ENCODE measurements at regions not wholly inside any gene's neighbourhood (a gene's known extent, or its start where the extent isn't known, plus 50 kb on each side); places are given as distances from the start of the nearest gene placed in this dataset.
"Not testable (repeated sequence)": the region's sequence is repeated elsewhere in the genome, so short reads cannot be mapped to it uniquely, and the experiment has no call there.

GRCh38 chr14:62451221-62451620, 594.0 kb downstream of the KCNH5 start:
- in situ Hi-C loops (cut with MboI; ENCODE audit: low sequenced_read_pairs): no loop called here

GRCh38 chr14:62453226-62453625, 592.0 kb downstream of the KCNH5 start:
- in situ Hi-C loops (cut with MboI; ENCODE audit: low sequenced_read_pairs): no loop called here

GRCh38 chr14:62455446-62455845, 589.8 kb downstream of the KCNH5 start:
- in situ Hi-C loops (cut with MboI; ENCODE audit: low sequenced_read_pairs): no loop called here

DNA sequence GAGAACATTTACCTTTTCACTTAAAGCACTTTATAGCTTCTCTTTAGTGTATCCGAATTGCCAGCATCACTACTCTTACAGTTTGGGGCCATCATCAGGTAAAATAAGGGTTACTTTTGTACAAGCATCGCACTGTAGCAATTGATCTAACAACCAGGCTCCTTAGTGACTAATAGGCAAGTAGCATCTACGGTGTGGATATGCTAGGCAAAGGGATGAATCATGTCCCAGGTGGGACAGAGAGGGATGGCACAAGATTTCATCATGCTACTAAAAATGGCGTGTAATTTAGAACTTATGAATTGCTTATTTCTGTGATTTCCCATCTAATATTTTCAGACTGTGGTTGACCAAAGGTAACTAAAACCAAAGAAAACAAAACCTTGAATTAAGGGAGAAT, 582.3 kb downstream of the KCNH5 start:
- in situ Hi-C loops (cut with MboI; ENCODE audit: low sequenced_read_pairs): no loop called here

DNA sequence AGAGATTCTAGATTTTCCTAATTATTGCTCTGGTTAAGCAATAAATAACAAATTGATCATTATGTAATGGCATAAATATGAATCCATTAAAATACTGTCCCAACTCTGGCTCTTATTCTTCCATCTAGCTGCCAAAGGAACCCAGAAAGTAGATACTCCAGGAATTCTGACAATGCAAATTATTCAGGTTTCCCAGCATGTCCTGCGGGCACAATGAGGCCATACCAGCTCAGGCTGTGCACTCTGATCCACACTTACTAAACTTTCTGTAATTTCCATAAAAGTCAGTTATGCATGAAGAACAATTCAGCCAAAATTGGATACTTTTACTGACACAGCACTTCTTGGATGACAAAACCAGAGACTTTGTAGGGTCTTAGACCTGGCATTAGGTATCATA, 576.3 kb downstream of the KCNH5 start:
- in situ Hi-C loops (cut with MboI; ENCODE audit: low sequenced_read_pairs): no loop called here

- in situ Hi-C loops (cut with MboI; ENCODE audit: low sequenced_read_pairs): no loop called here
Measured at GRCh38 chr14:62470935-62471334, 574.3 kb downstream of the KCNH5 start.

DNA sequence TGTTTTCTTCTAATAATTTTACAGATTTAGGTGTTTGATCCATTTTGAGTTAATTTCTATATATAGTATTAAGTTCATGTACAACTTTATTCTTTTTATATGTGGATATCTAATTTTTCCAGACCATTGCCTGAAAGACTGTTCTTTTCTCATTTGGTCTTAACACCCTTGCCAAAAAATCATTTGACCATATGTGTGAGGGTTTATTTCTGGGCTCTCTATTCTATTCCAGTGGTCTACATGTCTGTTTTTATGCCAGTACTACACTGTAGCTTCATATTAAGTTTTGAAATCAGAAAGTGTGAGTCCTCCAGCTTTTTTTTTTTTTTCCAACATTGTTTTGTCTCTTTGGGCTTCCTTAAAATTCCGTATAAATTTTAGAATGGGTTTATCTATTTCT, 554.1 kb downstream of the KCNH5 start:
- in situ Hi-C loops (cut with MboI; ENCODE audit: low sequenced_read_pairs): no loop called here

DNA sequence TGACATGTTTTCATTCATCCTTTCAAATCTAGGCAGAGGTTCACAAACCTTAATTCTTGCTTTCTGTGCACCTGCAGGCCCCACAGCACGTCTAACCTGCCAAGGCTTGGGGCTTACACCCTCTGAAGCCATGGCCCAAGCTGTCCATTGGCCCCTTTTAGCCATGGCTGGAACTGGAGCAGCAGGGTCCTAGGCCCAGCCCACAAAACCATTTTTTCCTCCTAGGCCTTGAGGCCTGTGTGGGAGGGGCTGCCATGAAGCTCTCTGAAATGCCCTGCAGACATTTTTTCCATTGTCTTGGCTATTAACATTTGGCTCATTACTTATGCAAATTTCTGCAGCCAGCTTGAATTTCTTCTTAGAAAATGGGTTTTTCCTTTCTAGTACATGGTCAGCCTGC, 547.5 kb downstream of the KCNH5 start:
- in situ Hi-C loops (cut with MboI; ENCODE audit: low sequenced_read_pairs): no loop called here

DNA sequence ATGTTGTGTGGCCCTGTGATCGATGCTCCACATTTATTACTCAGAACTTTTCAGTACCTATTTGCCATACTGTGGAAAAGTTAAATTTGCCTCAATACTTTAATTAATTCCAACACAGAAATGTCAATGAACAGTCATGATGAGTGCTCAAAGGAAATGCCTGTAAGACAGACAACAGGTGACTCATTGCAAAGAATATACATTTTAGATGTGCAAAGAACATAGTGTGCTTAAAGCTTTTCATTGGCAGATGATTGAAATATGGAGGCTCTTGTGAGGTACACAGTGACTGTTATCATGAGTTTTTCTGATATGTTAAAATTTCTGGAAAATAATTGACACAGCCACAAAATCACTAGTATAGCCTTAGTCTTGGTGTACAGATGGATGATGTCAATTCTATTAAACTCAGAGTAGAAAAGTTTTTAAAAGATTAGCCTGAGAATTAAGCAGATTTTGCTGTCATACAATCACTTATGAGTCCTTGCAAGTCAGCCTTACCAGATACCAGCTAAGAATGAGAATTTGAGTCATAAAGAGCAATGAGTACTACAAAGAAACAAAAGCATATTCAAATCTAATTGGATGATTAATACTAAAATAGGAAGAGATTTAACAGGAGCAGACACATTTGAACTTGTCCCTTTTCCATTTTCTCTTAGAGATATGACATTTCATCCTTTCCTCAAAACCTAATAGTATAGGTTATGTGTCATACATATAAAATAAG, 544.1 kb downstream of the KCNH5 start:
- in situ Hi-C loops (cut with MboI; ENCODE audit: low sequenced_read_pairs): no loop called here

DNA sequence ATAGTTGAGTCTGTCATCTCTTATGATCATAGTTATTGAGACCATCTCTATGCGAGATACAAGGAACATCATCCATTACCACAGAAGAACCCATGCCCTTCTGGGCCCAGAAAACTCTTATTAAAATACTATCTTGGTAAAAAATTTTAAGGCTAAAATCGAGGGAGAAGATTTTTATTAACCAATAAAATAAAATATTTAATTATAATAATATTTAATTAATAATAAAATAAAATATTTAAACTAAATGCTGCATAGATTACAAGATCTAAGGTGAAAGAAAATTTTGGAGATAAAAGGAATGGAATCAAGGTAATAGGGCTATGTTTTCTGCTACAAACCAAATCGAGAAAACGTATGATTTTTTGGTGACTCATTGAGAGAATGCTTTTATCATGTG, 540.2 kb downstream of the KCNH5 start:
- in situ Hi-C loops (cut with MboI; ENCODE audit: low sequenced_read_pairs): no loop called here

DNA sequence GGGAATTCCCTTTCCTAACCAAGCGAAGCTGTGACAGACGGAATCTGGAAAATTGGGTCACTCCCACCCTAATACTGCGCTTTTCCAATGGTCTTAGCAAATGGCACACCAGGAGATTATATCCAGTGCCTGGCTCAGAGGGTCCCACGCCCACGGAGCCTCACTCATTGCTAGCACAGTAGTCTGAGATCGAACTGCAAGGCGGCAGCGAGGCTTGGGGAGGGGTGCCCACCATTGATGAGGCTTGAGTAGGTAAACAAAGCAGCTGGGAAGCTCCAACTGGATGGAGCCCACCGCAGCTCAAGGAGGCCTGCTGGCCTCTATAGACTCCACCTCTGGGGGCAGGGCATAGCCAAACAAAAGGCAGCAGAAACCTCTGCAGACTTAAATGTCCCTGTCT, 523.9 kb downstream of the KCNH5 start:
- in situ Hi-C loops (cut with MboI; ENCODE audit: low sequenced_read_pairs): not testable (repeated sequence)

DNA sequence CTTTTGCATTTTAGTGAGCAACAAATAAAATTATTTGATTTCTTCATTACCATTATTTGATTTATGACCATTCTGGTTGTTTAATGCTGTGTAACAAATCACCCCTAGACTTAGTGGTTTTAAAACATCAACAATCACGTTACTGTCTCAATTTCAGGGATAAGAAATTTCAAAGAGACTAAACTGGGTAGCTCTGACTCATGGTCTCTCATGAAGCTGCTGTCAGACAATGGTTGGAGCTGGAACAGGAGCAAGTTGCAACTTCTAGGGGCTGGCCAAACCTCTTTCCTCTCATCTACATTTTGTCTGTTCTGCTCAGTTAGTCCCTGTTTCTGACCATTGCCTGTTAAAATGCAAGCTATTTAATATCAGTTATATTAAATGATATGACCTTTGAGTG, 517.0 kb downstream of the KCNH5 start:
- in situ Hi-C loops (cut with MboI; ENCODE audit: low sequenced_read_pairs): no loop called here

- in situ Hi-C loops (cut with MboI; ENCODE audit: low sequenced_read_pairs): no loop called here
Measured at GRCh38 chr14:62532181-62532580, 513.1 kb downstream of the KCNH5 start.

DNA sequence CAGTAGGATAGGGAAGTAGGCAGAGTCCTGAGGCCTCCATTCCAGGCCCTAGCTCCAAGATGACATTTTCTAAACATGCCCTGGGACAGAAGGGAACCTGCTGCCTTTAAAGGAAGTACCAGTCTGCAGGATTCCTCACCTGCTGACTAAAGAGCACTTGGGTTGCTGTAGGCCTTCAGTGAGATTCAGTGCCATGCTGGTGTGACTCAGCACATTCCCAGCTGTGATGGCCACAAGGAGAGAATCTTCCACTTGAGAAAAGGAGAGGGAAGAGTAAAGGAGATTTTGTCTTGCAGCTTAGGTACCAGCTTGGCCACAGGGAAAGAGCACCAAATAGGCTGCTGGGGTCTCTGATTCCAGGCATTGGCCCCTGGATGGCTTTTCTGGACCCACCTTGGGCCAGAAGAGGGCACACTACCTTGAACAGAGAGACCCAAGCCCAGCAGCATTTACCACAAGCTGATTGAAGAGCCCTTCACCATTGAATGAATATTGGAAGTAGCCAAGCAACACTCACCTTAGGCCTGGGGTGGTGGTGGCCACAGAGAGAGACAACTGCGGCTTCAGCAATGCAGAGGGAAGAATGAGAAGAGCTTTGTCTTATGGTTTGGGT, 498.3 kb downstream of the KCNH5 start:
- in situ Hi-C loops (cut with MboI; ENCODE audit: low sequenced_read_pairs): no loop called here

GRCh38 chr14:62557416-62557815, 487.8 kb downstream of the KCNH5 start:
- in situ Hi-C loops (cut with MboI; ENCODE audit: low sequenced_read_pairs): no loop called here

- in situ Hi-C loops (cut with MboI; ENCODE audit: low sequenced_read_pairs): no loop called here
Measured at GRCh38 chr14:62558451-62558850, 486.8 kb downstream of the KCNH5 start.

- in situ Hi-C loops (cut with MboI; ENCODE audit: low sequenced_read_pairs): no loop called here
Measured at GRCh38 chr14:62585247-62585646, 460.0 kb downstream of the KCNH5 start.

DNA sequence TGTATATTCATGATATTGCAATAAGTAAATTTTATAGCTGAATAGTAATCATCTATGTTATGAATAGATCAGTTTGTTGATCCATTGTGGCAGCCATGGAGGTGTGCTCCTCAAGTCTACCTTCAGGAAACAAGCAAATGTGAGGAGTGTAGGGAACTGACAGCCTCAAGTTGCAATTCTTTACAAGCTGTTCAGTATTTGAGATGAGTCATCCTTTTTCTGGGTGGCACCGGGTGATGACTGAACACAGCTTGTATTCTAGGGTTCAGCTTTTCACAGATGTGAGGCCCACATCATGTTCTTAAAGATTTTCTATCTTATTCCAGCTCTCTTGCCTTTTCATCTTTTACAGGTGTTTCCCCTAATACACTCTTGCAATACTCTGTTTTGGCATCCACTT, 452.4 kb downstream of the KCNH5 start:
- in situ Hi-C loops (cut with MboI; ENCODE audit: low sequenced_read_pairs): no loop called here

DNA sequence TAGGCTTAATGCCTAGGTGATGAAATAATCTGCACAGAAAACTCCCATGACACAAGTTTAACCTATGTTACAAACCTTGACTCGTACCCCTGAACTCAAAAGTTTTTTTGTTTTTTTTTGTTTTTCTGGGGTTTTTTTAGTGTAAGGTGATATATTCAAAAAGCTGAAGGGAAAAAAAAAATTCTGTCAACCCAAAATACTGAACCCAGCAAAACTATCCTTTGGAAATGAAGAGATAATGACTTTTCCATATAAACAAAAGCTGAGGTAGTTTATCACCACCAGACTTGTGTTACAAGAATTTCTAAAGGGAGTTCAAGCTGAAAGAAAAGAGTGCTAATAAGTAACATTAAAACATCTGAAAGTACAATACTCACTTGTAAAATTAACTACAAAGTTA, 448.1 kb downstream of the KCNH5 start:
- in situ Hi-C loops (cut with MboI; ENCODE audit: low sequenced_read_pairs): no loop called here

DNA sequence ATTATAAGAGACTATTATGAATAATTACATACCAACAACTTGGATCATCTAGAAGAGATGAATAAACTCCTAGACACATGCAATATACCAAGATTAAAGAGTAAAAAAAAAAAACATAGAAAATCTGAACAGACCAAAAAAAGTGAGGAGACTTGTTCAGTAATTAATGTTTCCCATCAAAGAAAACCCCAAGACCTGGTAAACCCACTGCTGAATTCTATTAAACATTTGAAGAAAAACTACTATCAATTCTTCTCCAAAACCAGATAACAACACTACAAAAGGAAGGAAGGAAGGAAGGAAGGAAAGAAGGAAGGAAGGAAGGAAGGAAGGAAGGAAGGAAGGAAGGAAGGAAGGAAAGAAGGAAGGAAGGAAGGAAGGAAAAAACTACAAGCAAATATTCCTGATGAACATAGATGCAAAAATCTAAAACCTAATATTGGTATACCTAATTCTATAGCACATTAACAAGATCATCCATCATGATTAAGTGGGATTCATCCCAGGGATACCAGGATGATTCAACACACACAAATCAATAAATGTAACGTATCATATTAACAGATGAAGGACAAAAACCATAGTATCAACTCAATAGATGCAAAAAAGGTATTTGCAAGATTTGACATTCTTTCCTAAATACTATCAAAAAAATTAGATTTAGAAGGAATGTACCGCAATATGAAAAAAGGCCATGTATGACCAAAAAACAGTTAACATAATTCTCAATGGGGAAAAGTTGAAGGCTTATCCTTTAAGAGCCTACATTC, 445.5 kb downstream of the KCNH5 start:
- in situ Hi-C loops (cut with MboI; ENCODE audit: low sequenced_read_pairs): no loop called here

DNA sequence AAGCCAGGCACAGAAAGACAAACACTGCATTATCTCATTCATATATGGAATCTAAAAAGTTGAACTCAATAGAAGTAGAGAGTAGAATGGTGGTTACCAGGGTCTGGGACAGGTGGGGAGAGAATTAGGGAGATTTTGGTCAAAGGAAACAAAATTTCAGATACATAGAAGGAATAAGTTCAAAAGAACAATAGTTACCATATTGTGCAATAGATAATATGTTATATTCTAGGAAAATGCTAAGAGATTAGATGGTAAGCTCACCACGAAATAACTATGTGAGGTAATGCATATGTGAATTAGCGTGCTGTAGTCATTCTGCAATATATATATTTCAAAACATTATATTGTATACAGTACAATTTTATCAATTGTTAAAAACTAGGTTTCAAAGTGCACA, 442.5 kb downstream of the KCNH5 start:
- in situ Hi-C loops (cut with MboI; ENCODE audit: low sequenced_read_pairs): no loop called here

DNA sequence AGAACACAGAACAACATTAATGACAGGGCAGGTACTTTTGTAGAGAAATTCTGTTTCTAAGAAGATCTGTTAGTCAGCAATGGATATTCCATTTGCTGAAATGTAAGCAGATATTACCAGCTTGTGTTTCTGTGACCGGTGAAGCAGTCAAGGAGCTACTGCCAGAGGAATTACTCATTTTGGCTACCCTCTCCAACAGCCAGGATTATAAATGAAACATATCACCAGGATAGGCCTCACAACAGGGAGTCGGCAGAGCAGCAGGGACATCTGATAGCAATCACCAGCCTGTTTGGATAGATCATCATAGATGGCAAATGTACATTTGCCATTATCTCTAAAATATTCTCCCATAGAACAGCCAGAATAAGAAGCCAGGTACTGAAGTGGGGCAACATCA, 440.7 kb downstream of the KCNH5 start:
- in situ Hi-C loops (cut with MboI; ENCODE audit: low sequenced_read_pairs): no loop called here
